H9 (cell line): ENCODE measurements at regions not wholly inside any gene's neighbourhood (a gene's known extent, or its start where the extent isn't known, plus 50 kb on each side); places are given as distances from the start of the nearest gene placed in this dataset.

Experiments
- DNase-seq: peaks from one replicate; pipeline ENCODE4 v3.0.0-alpha.2; 2017
- H2AFZ ChIP-seq: one replicate; pipeline ENCODE4 v1.6.1; 2013; ENCODE audit warnings: mild to moderate bottlenecking, low read length, control low read depth, moderate library complexity
- H2AK5ac ChIP-seq: 2 replicates; pipeline ENCODE4 v1.6.1; 2013; ENCODE audit warnings: low read length, control low read depth, mixed read lengths; ENCODE audit not compliant: insufficient read length
- H2BK120ac ChIP-seq: one replicate; pipeline ENCODE4 v1.6.1; 2013; ENCODE audit warnings: low read depth, mild to moderate bottlenecking, low read length, control low read depth, inconsistent platforms; ENCODE audit not compliant: poor library complexity, severe bottlenecking
- H2BK12ac ChIP-seq: 2 replicates; pipeline ENCODE4 v1.6.1; 2013; ENCODE audit warnings: low read length, control low read depth, mixed read lengths, low read depth; ENCODE audit not compliant: insufficient read length
- H2BK15ac ChIP-seq: 2 replicates; pipeline ENCODE4 v1.6.1; 2013; ENCODE audit warnings: low read depth, low read length, control low read depth
- H2BK20ac ChIP-seq: one replicate; pipeline ENCODE4 v1.6.1; 2013; ENCODE audit warnings: low read depth, mild to moderate bottlenecking, low read length, control low read depth, inconsistent platforms; ENCODE audit not compliant: poor library complexity, severe bottlenecking
- H2BK5ac ChIP-seq: 2 replicates; pipeline ENCODE4 v1.6.1; 2013; ENCODE audit warnings: low read length, control low read depth, mixed read lengths; ENCODE audit not compliant: insufficient read length
- H3K14ac ChIP-seq: 2 replicates; pipeline ENCODE4 v1.6.1; 2013; ENCODE audit warnings: low read length, control low read depth; ENCODE audit not compliant: insufficient read depth
- H3K18ac ChIP-seq: 2 replicates; pipeline ENCODE4 v1.6.1; 2013; ENCODE audit warnings: low read depth, mild to moderate bottlenecking, mixed read lengths, low read length, control low read depth; ENCODE audit not compliant: insufficient read length
- H3K23ac ChIP-seq: 2 replicates; pipeline ENCODE4 v1.6.1; 2013; ENCODE audit warnings: low read length, control low read depth, mixed read lengths, low read depth; ENCODE audit not compliant: insufficient read length
- H3K23me2 ChIP-seq: 2 replicates; pipeline ENCODE4 v1.6.1; 2013; ENCODE audit warnings: low read depth, mild to moderate bottlenecking, mixed read lengths, low read length, control low read depth; ENCODE audit not compliant: insufficient read length, poor library complexity, severe bottlenecking
- H3K27ac ChIP-seq: 2 replicates; pipeline ENCODE4 v1.5.1; 2013; ENCODE audit warnings: low read length, control low read depth, mixed read lengths, low read depth; ENCODE audit not compliant: insufficient read length
- H3K27me3 ChIP-seq: 2 replicates; pipeline ENCODE4 v1.6.1; 2013; ENCODE audit warnings: low read length, control low read depth, inconsistent platforms; ENCODE audit not compliant: insufficient read depth
- H3K4ac ChIP-seq: 2 replicates; pipeline ENCODE4 v1.6.1; 2013; ENCODE audit warnings: low read depth, mild to moderate bottlenecking, control low read depth, inconsistent platforms, low read length, moderate library complexity
- H3K4me1 ChIP-seq: 2 replicates; pipeline ENCODE4 v1.6.1; 2013; ENCODE audit warnings: low read length, control low read depth, inconsistent platforms; ENCODE audit not compliant: insufficient read depth
- H3K4me2 ChIP-seq: 2 replicates; pipeline ENCODE4 v1.6.1; 2013; ENCODE audit warnings: low read length, control low read depth, mixed read lengths; ENCODE audit not compliant: insufficient read length, insufficient read depth
- H3K56ac ChIP-seq: 2 replicates; pipeline ENCODE4 v1.6.1; 2013; ENCODE audit warnings: low read depth, mild to moderate bottlenecking, mixed read lengths, low read length, control low read depth; ENCODE audit not compliant: insufficient read length
- H3K79me1 ChIP-seq: 2 replicates; pipeline ENCODE4 v1.6.1; 2013; ENCODE audit warnings: low read depth, mild to moderate bottlenecking, moderate library complexity, low read length, control low read depth, inconsistent platforms; ENCODE audit not compliant: insufficient read depth, poor library complexity, severe bottlenecking
- H3K79me2 ChIP-seq: 2 replicates; pipeline ENCODE4 v1.6.1; 2013; ENCODE audit warnings: low read length, control low read depth, inconsistent platforms; ENCODE audit not compliant: insufficient read depth
- H3K9ac ChIP-seq: 2 replicates; pipeline ENCODE4 v1.6.1; 2013; ENCODE audit warnings: low read length, control low read depth, mixed read lengths; ENCODE audit not compliant: insufficient read length; ENCODE audit errors: extremely low read depth
- H3K9me3 ChIP-seq: one replicate; pipeline ENCODE4 v1.6.1; 2013; ENCODE audit warnings: low read depth, low read length, inconsistent platforms; ENCODE audit not compliant: control insufficient read depth
- H3T11ph ChIP-seq: one replicate; pipeline ENCODE4 v1.6.1; 2013; ENCODE audit warnings: mild to moderate bottlenecking, low read length, control low read depth, inconsistent platforms
- H4K20me1 ChIP-seq: one replicate; pipeline ENCODE4 v1.6.1; 2013; ENCODE audit not compliant: control insufficient read depth, insufficient read length, insufficient read depth
- H4K5ac ChIP-seq: 2 replicates; pipeline ENCODE4 v1.6.1; 2013; ENCODE audit warnings: low read depth, mild to moderate bottlenecking, mixed read lengths, low read length, control low read depth; ENCODE audit not compliant: insufficient read length
- H4K8ac ChIP-seq: replicated peaks from 2 replicates; pipeline ENCODE4 v1.6.1; 2013; ENCODE audit warnings: low read length, control low read depth, mixed read lengths, low read depth; ENCODE audit not compliant: insufficient read length
- H4K91ac ChIP-seq: 2 replicates; pipeline ENCODE4 v1.6.1; 2013; ENCODE audit warnings: low read depth, mild to moderate bottlenecking, moderate library complexity, mixed read lengths, low read length, control low read depth; ENCODE audit not compliant: insufficient read length
- H3K27ac Mint-ChIP-seq, 3 experiments: 2 replicates in 2 of 3; 3 replicates in 1 of 3; pipeline ENCODE4 v1.8.0; 2020 to 2021; ENCODE audit warnings: mixed read lengths in 3 of 3, mild to moderate bottlenecking in 1 of 3, moderate library complexity in 1 of 3
- H3K27me3 Mint-ChIP-seq: 2 replicates; pipeline ENCODE4 v1.8.0; 2021; ENCODE audit warnings: low read depth, mild to moderate bottlenecking, moderate library complexity, mixed read lengths
- H3K36me3 Mint-ChIP-seq, 3 experiments: 2 replicates in 2 of 3; 3 replicates in 1 of 3; pipeline ENCODE4 v1.8.0; 2020 to 2021; ENCODE audit warnings: low read depth in 3 of 3, mixed read lengths in 3 of 3; ENCODE audit not compliant: insufficient read depth in 1 of 3
- H3K4me1 Mint-ChIP-seq, 2 experiments: 2 replicates each; pipeline ENCODE4 v1.8.0; 2020; ENCODE audit warnings: mixed read lengths in 2 of 2
- H3K4me3 Mint-ChIP-seq, 2 experiments: 2 replicates in 1 of 2; 3 replicates in 1 of 2; pipeline ENCODE4 v1.8.0; 2020 to 2021; ENCODE audit warnings: mild to moderate bottlenecking in 2 of 2, mixed read lengths in 2 of 2, moderate library complexity in 1 of 2
- H3K9me3 Mint-ChIP-seq, 2 experiments: 2 replicates in 1 of 2; 3 replicates in 1 of 2; pipeline ENCODE4 v1.8.0; 2020; ENCODE audit warnings: mild to moderate bottlenecking in 2 of 2, mixed read lengths in 2 of 2, moderate library complexity in 1 of 2
- WGBS: extraction: QIAGEN DNeasy Blood & Tissue Kit; methylation state at CpG from one replicate; pipeline ENCODE4 v1.1.7; 2013; ENCODE audit warnings: missing lambda C conversion rate, low lambda C conversion rate, mixed read lengths; ENCODE audit not compliant: insufficient read length; ENCODE audit errors: extremely low coverage; 5-methylcytosine and 5-hydroxymethylcytosine counted together
- TF ChIP-seq, protein P1 (sequence below): fragments of 200-600 bp; sonication (generic); conservative IDR thresholded peaks from 3 replicates; pipeline ENCODE4 v1.8.0; 2021; ENCODE audit warnings: antibody characterized with exemption, mild to moderate bottlenecking

DNA sequence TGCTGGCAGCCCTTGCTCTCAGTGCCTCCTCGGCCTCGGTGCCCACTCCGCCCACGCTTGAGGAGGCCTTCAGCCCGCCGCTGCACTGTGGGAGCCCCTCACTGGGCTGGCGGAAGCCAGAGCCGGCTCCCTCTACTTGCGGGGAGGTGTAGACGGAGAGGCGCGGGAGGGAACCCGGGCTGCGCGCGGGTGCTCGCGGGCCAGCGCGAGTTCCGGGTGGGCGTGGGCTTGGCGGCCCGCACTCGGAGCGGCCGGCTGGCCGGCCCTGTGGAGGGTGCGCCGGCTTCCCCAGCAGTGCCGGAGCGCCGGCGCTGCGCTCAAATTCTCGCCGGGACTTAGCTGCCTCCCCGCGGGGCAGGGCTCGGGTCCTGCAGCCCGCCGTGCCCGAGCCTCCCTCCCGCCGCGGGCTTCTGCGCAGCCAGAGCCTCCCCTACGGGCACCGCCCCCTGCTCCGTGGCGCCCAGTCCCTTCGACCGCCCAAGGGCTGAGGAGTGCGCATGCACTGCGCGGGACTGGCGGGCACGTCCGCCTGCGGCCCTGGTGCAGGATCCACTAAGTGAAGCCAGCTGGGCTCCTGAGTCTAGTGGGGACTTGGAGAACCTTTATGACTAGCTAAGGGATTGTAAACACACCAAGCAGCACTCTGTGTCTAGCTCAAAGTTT, 231.5 kb downstream of the EFHB start:
- Histone ChIP-seq H2BK15ac (no peak overlapping the region), H3K9me3 (no peaks in the 10 kb centered on the region), H3K4me2 (no peak overlapping the region), H4K8ac (no peak overlapping the region), H3K23ac (no peak overlapping the region), H3K4me1 (no peaks in the 10 kb centered on the region; the same call in 1 of the 2 replicates), H4K91ac (no peak overlapping the region), H2AK5ac (no peak overlapping the region), H3K4ac (no peak overlapping the region), H3K27me3 (no peaks in the 10 kb centered on the region), H3K56ac (no peak overlapping the region), H3K27ac (no peak overlapping the region), H2BK20ac (no peak overlapping the region), H2BK12ac (no peak overlapping the region), H3K79me2 (no peaks in the 10 kb centered on the region), H2BK120ac (no peak overlapping the region), H2BK5ac (no peak overlapping the region), H3K18ac (no peak overlapping the region), H4K5ac (no peak overlapping the region), H4K20me1 (no peaks in the 10 kb centered on the region), H3T11ph (no peak overlapping the region), H3K23me2 (no peaks in the 10 kb centered on the region), H3K9ac (no peak overlapping the region), H3K14ac (no peak overlapping the region), H2AFZ (no peak overlapping the region), H3K79me1 (no peaks in the 10 kb centered on the region)
- no peak for DNase-seq
- H3K9me3 Mint-ChIP-seq = peaks cover 3 to 4% of the 10 kb centered on the region in 2 experiments; a peak in 2 of 5 replicates
- peaks cover 0 to 9% (median 1%) of the 10 kb centered on the region in 3 experiments; a peak in 4 of 7 replicates for H3K36me3 Mint-ChIP-seq
- TF ChIP-seq, protein P1, sequence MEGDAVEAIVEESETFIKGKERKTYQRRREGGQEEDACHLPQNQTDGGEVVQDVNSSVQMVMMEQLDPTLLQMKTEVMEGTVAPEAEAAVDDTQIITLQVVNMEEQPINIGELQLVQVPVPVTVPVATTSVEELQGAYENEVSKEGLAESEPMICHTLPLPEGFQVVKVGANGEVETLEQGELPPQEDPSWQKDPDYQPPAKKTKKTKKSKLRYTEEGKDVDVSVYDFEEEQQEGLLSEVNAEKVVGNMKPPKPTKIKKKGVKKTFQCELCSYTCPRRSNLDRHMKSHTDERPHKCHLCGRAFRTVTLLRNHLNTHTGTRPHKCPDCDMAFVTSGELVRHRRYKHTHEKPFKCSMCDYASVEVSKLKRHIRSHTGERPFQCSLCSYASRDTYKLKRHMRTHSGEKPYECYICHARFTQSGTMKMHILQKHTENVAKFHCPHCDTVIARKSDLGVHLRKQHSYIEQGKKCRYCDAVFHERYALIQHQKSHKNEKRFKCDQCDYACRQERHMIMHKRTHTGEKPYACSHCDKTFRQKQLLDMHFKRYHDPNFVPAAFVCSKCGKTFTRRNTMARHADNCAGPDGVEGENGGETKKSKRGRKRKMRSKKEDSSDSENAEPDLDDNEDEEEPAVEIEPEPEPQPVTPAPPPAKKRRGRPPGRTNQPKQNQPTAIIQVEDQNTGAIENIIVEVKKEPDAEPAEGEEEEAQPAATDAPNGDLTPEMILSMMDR = no peak
- no peak overlapping the region for H3K27ac Mint-ChIP-seq
- H3K27me3 Mint-ChIP-seq = no peaks in the 10 kb centered on the region; the same call in 1 of the 2 replicates
- H3K4me3 Mint-ChIP-seq = no peak overlapping the region
- no CpG with 5 or more reads among the region's 60 CpGs for WGBS
- peaks cover 14 to 21% of the 10 kb centered on the region in 2 experiments for H3K4me1 Mint-ChIP-seq
